RWPE2 (cell line): ENCODE measurements at regions not wholly inside any gene's neighbourhood (a gene's known extent, or its start where the extent isn't known, plus 50 kb on each side); places are given as distances from the start of the nearest gene placed in this dataset.

Source experiments
- ATAC-seq: fragments of 200-7000 bp; cut with Tn5 transposase; 3 replicates; pipeline ENCODE4 v1.9.1; 2021; ENCODE audit warnings: low read depth
- DNase-seq: peaks from one replicate; pipeline ENCODE4 v3.0.0-alpha.2; 2020; ENCODE audit warnings: low spot score
- H3K27ac ChIP-seq: fragments of 450-650 bp; 2 replicates; pipeline ENCODE4 v1.5.1; 2017; ENCODE audit warnings: mild to moderate bottlenecking; ENCODE audit not compliant: poor library complexity, severe bottlenecking
- H3K27me3 ChIP-seq: fragments of 250-450 bp; sonication (Bioruptor Pico); 2 replicates; pipeline ENCODE4 v1.5.1; 2021; ENCODE audit warnings: mild to moderate bottlenecking, moderate library complexity; ENCODE audit not compliant: insufficient read depth, poor library complexity, severe bottlenecking
- H3K36me3 ChIP-seq: fragments of 250-450 bp; sonication (Bioruptor Pico); 2 replicates; pipeline ENCODE4 v1.5.1; 2020; ENCODE audit warnings: low read depth, mild to moderate bottlenecking, moderate library complexity
- H3K4me1 ChIP-seq: fragments of 250-450 bp; sonication (Bioruptor Pico); 2 replicates; pipeline ENCODE4 v1.5.1; 2021; ENCODE audit warnings: mild to moderate bottlenecking, moderate library complexity; ENCODE audit not compliant: insufficient read depth, poor library complexity, severe bottlenecking
- H3K4me3 ChIP-seq: fragments of 250-450 bp; sonication (Bioruptor Pico); 2 replicates; pipeline ENCODE4 v1.5.1; 2021; ENCODE audit warnings: mild to moderate bottlenecking, moderate library complexity; ENCODE audit not compliant: severe bottlenecking
- H3K9me3 ChIP-seq: fragments of 250-450 bp; sonication (Bioruptor Pico); 2 replicates; pipeline ENCODE4 v1.5.1; 2021; ENCODE audit warnings: mild to moderate bottlenecking, moderate library complexity; ENCODE audit not compliant: severe bottlenecking
- CTCF ChIP-seq: fragments of 450-650 bp; IDR thresholded peaks from one replicate; pipeline ENCODE4 v1.5.1; 2017; ENCODE audit warnings: mild to moderate bottlenecking, moderate library complexity; ENCODE audit not compliant: poor library complexity, severe bottlenecking

- H3K27ac ChIP-seq = no peak overlapping the region
- no peaks in the 10 kb centered on the region for H3K27me3 ChIP-seq
- no peaks in the 10 kb centered on the region for H3K9me3 ChIP-seq
- peaks cover 7% of the 10 kb centered on the region for H3K4me1 ChIP-seq
- no peak for ATAC-seq
- no peak for DNase-seq
- TF ChIP-seq CTCF = no peak
- H3K36me3 ChIP-seq = no peaks in the 10 kb centered on the region
- H3K4me3 ChIP-seq = no peak overlapping the region
Observed at GRCh38 chr10:3427347-3427746, 254.8 kb upstream of the PITRM1 start.

- no peak for TF ChIP-seq CTCF
- Histone ChIP-seq H3K9me3 (no peaks in the 10 kb centered on the region), H3K27ac (peak overlapping the region; percentile 45), H3K27me3 (no peaks in the 10 kb centered on the region), H3K4me3 (no peak overlapping the region), H3K4me1 (peaks cover 7% of the 10 kb centered on the region), H3K36me3 (no peaks in the 10 kb centered on the region)
- ATAC-seq = peak; percentile 62
- DNase-seq = no peak
Observed at GRCh38 chr10:3426190-3426845, 253.7 kb upstream of the PITRM1 start.

- Histone ChIP-seq H3K4me1 (peaks cover 7% of the 10 kb centered on the region), H3K27ac (peak overlapping the region; percentile 45), H3K9me3 (no peaks in the 10 kb centered on the region), H3K27me3 (no peaks in the 10 kb centered on the region), H3K36me3 (no peaks in the 10 kb centered on the region), H3K4me3 (no peak overlapping the region)
- TF ChIP-seq CTCF = no peak
- DNase-seq (no peak), ATAC-seq (no peak)
Observed at GRCh38 chr10:3425716-3426115, 253.1 kb upstream of the PITRM1 start.

GRCh38 chr10:3425261-3425660 is 252.7 kb upstream of the PITRM1 start:
- ATAC-seq = no peak
- Histone ChIP-seq H3K36me3 (no peaks in the 10 kb centered on the region), H3K27me3 (no peaks in the 10 kb centered on the region), H3K4me1 (peaks cover 7% of the 10 kb centered on the region), H3K4me3 (no peak overlapping the region), H3K27ac (no peak overlapping the region), H3K9me3 (no peaks in the 10 kb centered on the region)
- no peak for TF ChIP-seq CTCF
- DNase-seq = no peak

GRCh38 chr10:3424111-3424851 is 251.7 kb upstream of the PITRM1 start:
- no peak for DNase-seq
- no peak overlapping the region for H3K4me3 ChIP-seq

More at GRCh38 chr10:3424111-3424851, 251.7 kb upstream of the PITRM1 start:
- TF ChIP-seq CTCF = no peak
- H3K27ac ChIP-seq = no peak overlapping the region
- no peaks in the 10 kb centered on the region for H3K36me3 ChIP-seq
- H3K9me3 ChIP-seq = no peaks in the 10 kb centered on the region
- H3K27me3 ChIP-seq = no peaks in the 10 kb centered on the region
- H3K4me1 ChIP-seq = peaks cover 7% of the 10 kb centered on the region
- no peak for ATAC-seq
